Skeletal muscle satellite cell (primary cell): ENCODE measurements at regions not wholly inside any gene's neighbourhood (a gene's known extent, or its start where the extent isn't known, plus 50 kb on each side); places are given as distances from the start of the nearest gene placed in this dataset.
"Not testable (repeated sequence)": the region's sequence is repeated elsewhere in the genome, so short reads cannot be mapped to it uniquely, and the experiment has no call there.

Source experiments
- H3K27me3 ChIP-seq: 2 replicates; pipeline ENCODE4 v1.7.0; 2013; ENCODE audit warnings: low read length; ENCODE audit not compliant: control insufficient read depth, insufficient read depth
- H3K36me3 ChIP-seq: 2 replicates; pipeline ENCODE4 v1.7.0; 2013; ENCODE audit warnings: mild to moderate bottlenecking, control low read depth, low read length; ENCODE audit not compliant: insufficient read depth
- H3K4me1 ChIP-seq: 2 replicates; pipeline ENCODE4 v1.7.0; 2013; ENCODE audit warnings: low read length; ENCODE audit not compliant: control insufficient read depth, insufficient read depth
- H3K4me2 ChIP-seq: 2 replicates; pipeline ENCODE4 v1.7.0; 2013; ENCODE audit warnings: mild to moderate bottlenecking, low read length
- H3K4me3 ChIP-seq: 2 replicates; pipeline ENCODE4 v1.7.0; 2013; ENCODE audit warnings: low read length
- H3K9ac ChIP-seq: 2 replicates; pipeline ENCODE4 v1.7.0; 2013; ENCODE audit warnings: mild to moderate bottlenecking, low read depth, low read length, moderate library complexity
- H3K9me3 ChIP-seq: replicated peaks from 2 replicates; pipeline ENCODE4 v1.7.0; 2013; ENCODE audit warnings: mild to moderate bottlenecking, control low read depth, low read length

DNA sequence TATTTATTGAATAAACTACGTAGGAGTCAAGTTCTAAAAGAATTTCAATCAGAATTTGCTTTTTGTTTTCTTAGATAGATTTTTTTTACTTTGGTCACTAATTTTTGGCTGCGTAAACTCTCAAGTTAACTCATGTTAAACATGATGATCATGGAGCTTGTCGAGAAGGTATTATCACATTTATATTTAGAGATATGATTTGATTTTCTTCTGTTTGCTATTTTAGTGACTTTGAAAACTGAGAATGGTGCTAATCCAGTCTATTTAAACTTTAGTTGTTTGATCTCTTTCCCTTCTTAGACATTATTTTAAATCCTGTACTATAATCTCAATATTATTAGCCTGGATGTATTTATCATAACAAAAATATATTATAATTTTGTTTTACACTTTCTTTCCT lies 179.4 kb upstream of the SEMA3C start:
- Histone ChIP-seq H3K4me3 (no peak overlapping the region), H3K9ac (no peak overlapping the region), H3K27me3 (no peaks in the 10 kb centered on the region), H3K4me1 (peaks cover 9% of the 10 kb centered on the region), H3K36me3 (no peaks in the 10 kb centered on the region), H3K4me2 (no peak overlapping the region), H3K9me3 (no peaks in the 10 kb centered on the region)

DNA sequence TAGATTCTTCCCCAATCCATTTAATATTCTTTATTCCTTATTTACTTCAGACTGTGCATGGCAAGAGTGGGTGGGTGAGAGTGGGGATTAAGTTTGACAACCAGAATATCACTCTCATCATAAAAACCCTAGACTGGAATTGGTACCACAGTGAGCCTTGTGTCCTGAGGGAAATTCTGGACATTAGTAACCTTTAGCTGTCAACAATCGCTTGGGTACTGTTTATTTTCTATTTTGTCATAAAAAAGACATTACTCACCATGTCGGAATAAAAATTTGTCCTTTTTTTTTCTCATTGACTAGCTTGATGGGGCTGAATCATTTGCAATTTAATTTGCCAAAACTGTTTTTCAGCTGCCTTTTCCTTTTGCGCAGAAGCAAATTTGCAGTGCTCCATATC lies 176.1 kb upstream of the SEMA3C start:
- Histone ChIP-seq H3K9ac (peak overlapping the region; percentile 14), H3K4me2 (peak overlapping the region; percentile 47)

GRCh38 chr7:81081616-81082015 lies 162.8 kb upstream of the SEMA3C start:
- no peak overlapping the region for H3K4me2 ChIP-seq
- no peaks in the 10 kb centered on the region for H3K27me3 ChIP-seq
- H3K4me1 ChIP-seq = no peaks in the 10 kb centered on the region
- no peaks in the 10 kb centered on the region for H3K9me3 ChIP-seq
- no peak overlapping the region for H3K4me3 ChIP-seq
- no peaks in the 10 kb centered on the region for H3K36me3 ChIP-seq
- no peak overlapping the region for H3K9ac ChIP-seq

More for the DNA sequence above, 176.1 kb upstream of the SEMA3C start:
- no peaks in the 10 kb centered on the region for H3K36me3 ChIP-seq
- H3K4me3 ChIP-seq = no peak overlapping the region
- H3K4me1 ChIP-seq = peaks cover 9% of the 10 kb centered on the region
- no peaks in the 10 kb centered on the region for H3K27me3 ChIP-seq
- no peaks in the 10 kb centered on the region for H3K9me3 ChIP-seq

GRCh38 chr7:81080553-81080952 lies 161.7 kb upstream of the SEMA3C start:
- no peaks in the 10 kb centered on the region for H3K4me1 ChIP-seq
- H3K9ac ChIP-seq = no peak overlapping the region
- H3K36me3 ChIP-seq = no peaks in the 10 kb centered on the region
- no peaks in the 10 kb centered on the region for H3K27me3 ChIP-seq
- no peak overlapping the region for H3K4me2 ChIP-seq
- H3K9me3 ChIP-seq = no peaks in the 10 kb centered on the region
- H3K4me3 ChIP-seq = no peak overlapping the region

DNA sequence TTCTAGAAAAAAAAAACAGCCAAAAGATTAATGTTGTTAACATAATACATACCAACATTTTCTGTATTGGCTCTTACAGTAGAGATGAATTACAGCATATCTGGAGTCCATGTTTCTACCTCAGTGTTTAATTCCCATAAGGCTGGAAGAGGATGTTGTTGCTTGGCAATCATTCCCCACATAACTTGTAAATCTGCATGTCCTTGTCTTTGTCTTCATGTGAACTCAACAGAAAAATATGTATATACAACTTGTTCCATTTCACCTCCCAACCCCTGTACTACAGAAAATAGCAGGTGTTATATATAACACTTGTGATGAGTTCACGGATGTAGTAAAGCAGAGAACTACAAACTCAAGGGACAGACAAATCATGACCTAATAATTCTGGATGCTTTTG lies 160.9 kb upstream of the SEMA3C start:
- H3K9me3 ChIP-seq = no peaks in the 10 kb centered on the region
- no peaks in the 10 kb centered on the region for H3K36me3 ChIP-seq
- no peaks in the 10 kb centered on the region for H3K27me3 ChIP-seq
- no peak overlapping the region for H3K4me2 ChIP-seq
- H3K9ac ChIP-seq = no peak overlapping the region
- H3K4me1 ChIP-seq = peaks cover 8% of the 10 kb centered on the region
- H3K4me3 ChIP-seq = no peak overlapping the region

DNA sequence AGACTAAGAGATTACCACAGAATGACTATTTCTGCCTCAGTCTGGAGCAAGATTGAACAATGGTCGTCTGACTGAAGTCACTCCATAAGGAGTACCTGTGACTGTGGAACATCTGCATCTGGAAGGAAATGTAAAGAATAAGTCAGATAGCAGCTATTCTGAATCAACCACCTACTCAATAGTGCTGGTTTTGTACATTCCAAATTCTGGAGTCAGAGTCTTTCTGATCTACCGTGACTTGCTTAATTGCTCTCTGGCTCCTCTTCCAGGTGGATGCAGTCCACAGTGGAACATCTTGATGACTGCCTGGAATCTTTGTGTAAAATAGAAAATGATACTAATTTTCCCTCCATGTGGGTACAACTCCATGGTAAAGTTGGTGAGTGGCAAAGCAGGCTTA lies 156.3 kb upstream of the SEMA3C start:
- H3K9me3 ChIP-seq = no peaks in the 10 kb centered on the region
- H3K27me3 ChIP-seq = no peaks in the 10 kb centered on the region
- H3K9ac ChIP-seq = no peak overlapping the region
- H3K4me2 ChIP-seq = no peak overlapping the region
- no peaks in the 10 kb centered on the region for H3K36me3 ChIP-seq
- no peak overlapping the region for H3K4me3 ChIP-seq
- peaks cover 8% of the 10 kb centered on the region for H3K4me1 ChIP-seq

DNA sequence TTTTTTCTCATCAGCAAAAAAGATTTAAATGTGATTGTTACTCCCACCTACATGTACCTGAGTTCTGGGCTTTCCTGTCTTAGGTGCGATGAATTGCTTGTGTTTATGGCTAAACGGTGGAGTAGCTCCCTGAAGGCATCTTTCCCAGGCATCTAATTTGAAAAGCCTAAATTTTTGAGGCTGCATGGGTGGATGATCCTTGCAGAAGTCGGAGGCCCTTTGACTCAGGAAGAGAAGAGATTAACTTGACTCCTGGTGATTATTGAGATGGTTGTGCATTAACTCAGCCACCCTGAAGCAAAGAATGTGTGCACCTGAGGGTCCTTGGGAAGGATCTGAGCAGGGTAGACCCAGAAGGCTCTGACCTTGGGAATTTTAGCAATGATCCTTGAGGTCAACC lies 155.6 kb upstream of the SEMA3C start:
- Histone ChIP-seq H3K36me3 (no peaks in the 10 kb centered on the region), H3K9me3 (no peaks in the 10 kb centered on the region), H3K9ac (no peak overlapping the region), H3K4me2 (no peak overlapping the region), H3K27me3 (no peaks in the 10 kb centered on the region), H3K4me1 (peaks cover 8% of the 10 kb centered on the region), H3K4me3 (no peak overlapping the region)

- Histone ChIP-seq H3K9ac (no peak overlapping the region), H3K36me3 (no peaks in the 10 kb centered on the region), H3K4me3 (no peak overlapping the region), H3K27me3 (no peaks in the 10 kb centered on the region), H3K9me3 (no peaks in the 10 kb centered on the region), H3K4me1 (peaks cover 8% of the 10 kb centered on the region), H3K4me2 (no peak overlapping the region)
Observed at GRCh38 chr7:81073931-81074251, 155.0 kb upstream of the SEMA3C start.

DNA sequence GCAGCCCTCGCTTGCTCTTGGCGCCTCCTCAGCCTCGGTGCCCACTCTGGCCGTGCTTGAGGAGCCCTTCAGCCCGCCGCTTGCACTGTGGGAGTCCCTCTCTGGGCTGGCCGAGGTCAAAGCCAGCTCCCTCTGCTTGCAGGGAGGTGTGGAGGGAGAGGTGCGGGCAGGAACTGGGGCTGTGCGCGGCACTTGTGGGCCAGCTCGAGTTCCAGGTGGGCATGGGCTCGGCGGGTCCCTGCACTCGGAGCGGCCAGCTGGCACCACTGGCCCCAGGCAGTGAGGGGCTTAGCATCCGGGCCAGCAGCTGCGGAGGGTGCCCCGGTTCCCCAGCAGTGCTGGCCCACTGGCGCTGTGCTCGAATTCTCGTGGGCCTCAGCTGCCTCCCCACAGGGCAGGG lies 152.1 kb upstream of the SEMA3C start:
- Histone ChIP-seq H3K4me1 (peaks cover 8% of the 10 kb centered on the region), H3K36me3 (no peaks in the 10 kb centered on the region), H3K27me3 (no peaks in the 10 kb centered on the region), H3K9ac (no peak overlapping the region), H3K4me3 (no peak overlapping the region), H3K4me2 (no peak overlapping the region), H3K9me3 (no peaks in the 10 kb centered on the region)

- Histone ChIP-seq H3K4me1 (no peaks in the 10 kb centered on the region), H3K4me2 (no peak overlapping the region), H3K36me3 (no peaks in the 10 kb centered on the region), H3K4me3 (no peak overlapping the region), H3K27me3 (no peaks in the 10 kb centered on the region), H3K9ac (no peak overlapping the region), H3K9me3 (no peaks in the 10 kb centered on the region)
Observed at GRCh38 chr7:81066797-81067196, 147.9 kb upstream of the SEMA3C start.

DNA sequence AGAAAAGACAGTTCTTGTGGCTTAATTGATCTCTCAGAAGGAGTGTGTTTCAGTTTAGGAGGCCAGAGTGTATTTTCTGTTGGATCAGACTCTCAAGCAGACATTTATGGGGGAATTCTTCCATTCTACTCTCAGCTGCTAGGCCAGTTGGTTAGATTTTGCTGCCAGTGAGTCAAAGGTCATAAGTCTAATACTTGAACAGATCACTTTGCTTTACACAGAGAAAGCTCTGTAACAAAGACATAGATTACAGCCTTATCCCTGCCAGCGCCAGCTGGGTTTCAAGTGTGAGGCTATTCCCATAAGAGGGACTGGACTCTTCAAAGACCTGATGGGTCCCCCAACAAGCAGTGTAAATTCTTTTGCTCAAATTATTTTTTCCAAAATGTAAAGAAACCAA lies 145.6 kb upstream of the SEMA3C start:
- H3K36me3 ChIP-seq = no peaks in the 10 kb centered on the region
- H3K4me3 ChIP-seq = no peak overlapping the region
- no peaks in the 10 kb centered on the region for H3K9me3 ChIP-seq
- no peak overlapping the region for H3K4me2 ChIP-seq
- no peaks in the 10 kb centered on the region for H3K4me1 ChIP-seq
- no peaks in the 10 kb centered on the region for H3K27me3 ChIP-seq
- no peak overlapping the region for H3K9ac ChIP-seq

DNA sequence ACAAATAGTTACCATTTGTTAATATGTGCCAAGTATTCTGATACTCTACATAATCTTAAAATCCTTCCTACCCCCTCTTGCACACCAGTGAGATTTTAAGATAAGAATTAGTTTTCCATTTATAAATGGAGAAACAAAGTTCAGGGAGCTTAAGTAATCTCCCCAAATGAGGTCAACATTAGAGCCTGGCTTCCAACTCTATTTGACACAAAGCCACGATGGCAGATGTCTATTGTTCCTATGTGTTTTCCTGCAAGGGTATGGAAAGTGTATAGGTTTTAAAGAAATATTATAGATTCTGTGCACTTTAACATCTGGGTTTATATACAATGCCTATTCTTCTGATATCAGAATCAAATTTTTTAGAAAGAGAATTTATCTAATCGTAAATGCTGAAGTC lies 143.9 kb upstream of the SEMA3C start:
- H3K9me3 ChIP-seq = no peaks in the 10 kb centered on the region
- no peak overlapping the region for H3K4me2 ChIP-seq
- H3K27me3 ChIP-seq = no peaks in the 10 kb centered on the region
- H3K4me1 ChIP-seq = no peaks in the 10 kb centered on the region
- no peaks in the 10 kb centered on the region for H3K36me3 ChIP-seq
- H3K4me3 ChIP-seq = no peak overlapping the region
- no peak overlapping the region for H3K9ac ChIP-seq

- H3K9me3 ChIP-seq, H3K4me2 ChIP-seq, H3K4me3 ChIP-seq, H3K36me3 ChIP-seq, H3K9ac ChIP-seq, H3K27me3 ChIP-seq: not testable (repeated sequence)
- peaks cover 10% of the 10 kb centered on the region for H3K4me1 ChIP-seq
Observed at GRCh38 chr7:81057469-81057868, 138.6 kb upstream of the SEMA3C start.
